Pons (tissue), 1 donor: ENCODE measurements at regions not wholly inside any gene's neighbourhood (a gene's known extent, or its start where the extent isn't known, plus 50 kb on each side); places are given as distances from the start of the nearest gene placed in this dataset.

Experiments used
- DNase-seq: peaks from one replicate; pipeline ENCODE4 v3.0.0-alpha.2; 2016; ENCODE audit warnings: low spot score

GRCh38 chr3:59698091-59698490, 648.3 kb upstream of the CFAP20DC start:
- no peak for DNase-seq

GRCh38 chr3:59696783-59697182, 647.0 kb upstream of the CFAP20DC start:
- no peak for DNase-seq

DNA sequence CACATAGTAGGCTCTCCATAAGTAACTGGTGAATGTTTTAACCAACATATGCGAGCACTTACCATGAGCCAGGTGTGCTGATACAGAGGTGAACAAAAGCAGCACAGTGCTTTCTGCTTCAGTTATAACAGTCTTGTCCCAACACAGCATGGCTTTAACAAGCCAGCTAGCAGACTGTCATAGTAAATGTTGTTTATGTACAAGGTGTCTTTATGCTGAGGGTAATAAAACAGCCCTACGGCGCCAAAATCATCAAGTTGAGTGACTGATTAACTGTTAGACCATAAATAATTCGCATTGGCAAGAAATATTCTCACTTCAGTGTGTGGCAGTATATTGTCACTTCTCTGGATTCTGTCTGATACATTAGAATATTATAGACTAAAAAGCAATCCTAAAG, 646.0 kb upstream of the CFAP20DC start:
- DNase-seq, result no peak

DNA sequence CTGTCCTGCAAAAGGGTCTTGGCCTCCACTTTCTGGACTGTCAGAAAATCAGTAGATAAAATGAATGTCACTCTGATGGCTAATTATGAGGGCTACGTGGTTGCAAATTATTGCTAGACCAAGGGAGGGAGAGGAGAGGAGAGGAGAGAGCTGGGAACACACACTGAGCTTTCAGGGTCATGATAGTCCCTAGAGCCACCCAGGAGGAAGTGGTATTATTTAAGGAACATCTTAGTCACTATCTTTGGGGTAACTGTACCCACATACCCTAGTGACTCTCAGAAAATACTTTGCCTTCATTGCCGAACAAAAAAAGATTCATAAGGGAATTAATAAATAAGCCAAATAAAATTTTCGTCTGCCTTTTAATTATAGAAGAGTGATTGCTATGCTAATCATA, 642.3 kb upstream of the CFAP20DC start:
- DNase-seq, result no peak

DNA sequence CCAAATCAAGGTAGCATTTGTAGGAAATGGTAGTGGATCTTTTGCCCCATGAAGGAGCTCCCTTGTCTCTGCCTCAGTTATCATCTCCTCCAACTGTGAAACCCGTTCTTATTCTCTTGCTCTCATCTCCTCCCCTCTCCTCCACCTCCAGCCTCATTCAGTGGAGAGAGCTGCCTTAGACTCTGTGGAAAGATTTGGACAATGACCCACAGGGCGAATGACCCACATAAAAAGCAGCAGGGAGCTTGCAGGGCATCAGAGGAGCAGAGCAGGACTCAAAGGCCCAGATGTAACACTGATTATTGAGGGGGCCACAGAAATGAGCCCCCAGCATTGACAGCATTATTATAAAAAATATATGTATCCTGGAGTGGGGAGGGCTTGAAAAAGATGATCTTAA, 641.1 kb upstream of the CFAP20DC start:
- DNase-seq, result no peak

DNA sequence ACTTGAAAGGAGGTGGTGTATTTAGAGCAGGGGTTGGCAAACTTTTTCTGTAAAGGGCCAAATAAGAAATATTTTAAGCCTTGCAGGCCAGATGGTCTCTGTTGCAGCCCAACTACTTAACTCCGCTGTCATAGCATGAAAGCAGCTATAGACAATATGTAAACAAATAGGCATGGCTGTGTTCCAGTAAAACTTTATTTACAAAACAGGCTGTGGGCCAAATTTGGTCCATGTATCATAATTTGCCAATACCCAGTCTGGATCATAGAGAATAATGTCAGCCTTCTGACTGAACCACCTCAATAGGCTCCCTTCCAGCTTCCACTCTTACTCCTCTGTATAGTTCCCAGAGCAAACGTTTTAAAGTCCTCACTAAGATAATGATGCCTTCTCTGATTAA, 638.8 kb upstream of the CFAP20DC start:
- no peak for DNase-seq

DNA sequence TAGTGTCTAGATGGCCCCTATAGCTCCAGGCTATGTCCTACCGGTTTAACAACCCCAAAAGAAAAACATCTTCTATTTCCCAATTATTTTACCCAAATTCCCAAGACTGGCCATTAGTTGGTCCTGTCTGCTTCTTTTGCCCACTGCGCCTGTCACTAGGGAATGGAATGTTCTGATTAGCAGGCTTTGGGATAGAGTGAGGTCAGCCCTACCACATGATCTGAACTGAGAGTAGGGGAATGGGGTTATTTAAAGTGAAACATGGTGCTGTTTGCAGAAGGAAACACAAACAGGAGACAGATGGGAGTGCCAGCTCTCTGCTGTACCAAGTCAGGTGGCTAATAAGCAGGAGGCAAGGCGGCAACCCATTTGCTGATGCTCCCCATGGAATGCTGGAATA, 635.6 kb upstream of the CFAP20DC start:
- no peak for DNase-seq

DNA sequence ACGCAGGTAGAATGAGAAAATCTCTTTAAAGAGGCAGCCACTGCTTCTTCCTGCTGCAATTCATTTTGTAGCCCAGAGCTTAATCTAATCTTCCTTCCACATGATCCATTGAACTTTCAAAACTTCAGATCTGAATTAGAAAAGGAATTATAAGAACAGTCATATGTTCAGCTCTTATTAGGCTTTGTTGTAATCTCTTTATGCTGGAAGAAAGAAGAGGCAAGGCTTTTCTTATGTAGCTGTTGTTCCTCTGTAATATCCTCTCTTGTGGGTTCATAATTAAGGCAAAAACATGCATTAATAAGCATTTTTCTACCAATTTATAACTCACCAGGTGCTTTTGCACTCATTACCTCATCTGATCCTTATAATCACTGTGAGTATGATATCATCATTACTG, 634.9 kb upstream of the CFAP20DC start:
- DNase-seq, result no peak

- no peak for DNase-seq
Observed at GRCh38 chr3:59680919-59681318, 631.1 kb upstream of the CFAP20DC start.

- DNase-seq, result no peak
Observed at GRCh38 chr3:59677747-59678702, 628.2 kb upstream of the CFAP20DC start.

- no peak for DNase-seq
Observed at GRCh38 chr3:59675495-59675894, 625.7 kb upstream of the CFAP20DC start.

GRCh38 chr3:59663076-59663850, 613.4 kb upstream of the CFAP20DC start:
- no peak for DNase-seq

DNA sequence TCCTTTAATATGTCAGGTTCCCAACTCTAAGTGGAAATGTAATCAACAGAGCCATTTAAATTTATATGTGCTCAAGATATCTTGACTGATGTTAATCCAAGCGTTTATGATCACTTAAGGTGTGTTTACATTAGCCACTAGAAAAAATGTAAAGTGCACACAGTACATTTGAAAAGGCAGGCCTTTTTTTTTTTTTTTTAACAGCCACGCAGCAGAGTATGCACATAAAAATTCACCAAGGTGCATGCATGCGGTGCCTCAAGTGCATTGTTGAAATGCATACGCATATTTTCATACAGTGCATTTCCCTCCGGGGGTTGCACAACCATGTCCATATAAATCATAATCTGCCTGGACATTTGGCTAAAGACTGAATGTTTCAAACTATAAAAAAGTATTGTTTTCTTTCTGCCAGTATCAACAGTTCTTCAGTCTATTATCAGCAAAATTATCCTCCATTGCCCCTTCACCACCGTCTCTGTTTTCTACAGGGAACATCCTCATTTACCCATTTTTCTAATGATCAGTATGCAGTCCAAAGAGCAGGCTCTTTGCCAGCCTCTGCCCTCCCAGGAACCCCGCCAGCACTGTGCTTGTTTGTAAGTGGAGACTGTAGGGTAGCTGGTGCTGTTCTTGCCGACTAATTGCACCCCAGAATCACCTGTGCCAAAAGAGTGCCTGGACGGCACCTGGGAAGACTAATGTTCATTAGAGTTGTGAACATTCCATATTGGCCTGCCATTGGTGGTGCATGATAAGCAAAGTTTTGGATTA, 611.2 kb upstream of the CFAP20DC start:
- DNase-seq, result no peak

- no peak for DNase-seq
Observed at GRCh38 chr3:59660376-59660775, 610.6 kb upstream of the CFAP20DC start.

DNA sequence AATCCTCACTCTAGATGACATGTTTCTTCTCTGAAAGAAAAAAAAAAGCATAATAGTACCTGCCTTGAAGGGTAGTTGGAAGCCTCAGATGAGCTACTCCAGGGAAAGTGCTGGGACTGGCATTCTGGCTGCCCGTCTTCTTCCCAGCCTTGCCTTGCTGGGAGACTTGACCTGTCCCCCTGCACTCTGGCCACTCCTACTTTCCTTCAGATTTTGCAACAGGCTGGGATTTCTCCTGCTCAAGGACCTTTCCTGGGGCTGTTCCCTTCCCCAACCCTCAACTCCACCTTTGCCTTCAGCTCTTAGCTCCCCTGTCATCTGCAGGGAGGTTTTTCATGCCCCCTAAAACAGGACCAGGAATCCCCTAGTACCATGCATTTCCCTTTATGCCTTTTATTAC, 609.9 kb upstream of the CFAP20DC start:
- no peak for DNase-seq

- DNase-seq, result no peak
Observed at GRCh38 chr3:59658866-59659265, 609.0 kb upstream of the CFAP20DC start.

DNA sequence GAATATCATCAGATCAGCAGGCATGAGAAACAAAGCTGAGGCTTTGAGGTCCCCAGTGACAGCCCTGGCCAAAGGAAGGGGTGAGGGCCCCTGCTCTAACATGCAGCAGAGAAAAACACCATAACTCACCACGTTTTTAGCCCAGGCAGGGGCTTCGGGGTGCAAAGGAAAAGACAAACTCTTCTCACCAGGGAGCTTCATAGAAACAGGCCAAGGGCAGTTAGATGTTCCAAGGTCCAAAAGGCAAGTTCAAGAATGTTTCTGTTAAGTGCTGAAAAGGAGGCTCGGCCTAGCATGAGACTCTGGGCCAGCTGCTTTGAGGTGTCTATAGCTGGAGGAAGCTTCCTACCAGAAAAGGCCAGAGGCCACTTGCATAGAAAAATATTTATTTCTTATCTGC, 608.4 kb upstream of the CFAP20DC start:
- no peak for DNase-seq

- DNase-seq, result no peak
Observed at GRCh38 chr3:59655418-59656015, 605.7 kb upstream of the CFAP20DC start.

GRCh38 chr3:59654480-59655417, 604.9 kb upstream of the CFAP20DC start:
- no peak for DNase-seq

DNA sequence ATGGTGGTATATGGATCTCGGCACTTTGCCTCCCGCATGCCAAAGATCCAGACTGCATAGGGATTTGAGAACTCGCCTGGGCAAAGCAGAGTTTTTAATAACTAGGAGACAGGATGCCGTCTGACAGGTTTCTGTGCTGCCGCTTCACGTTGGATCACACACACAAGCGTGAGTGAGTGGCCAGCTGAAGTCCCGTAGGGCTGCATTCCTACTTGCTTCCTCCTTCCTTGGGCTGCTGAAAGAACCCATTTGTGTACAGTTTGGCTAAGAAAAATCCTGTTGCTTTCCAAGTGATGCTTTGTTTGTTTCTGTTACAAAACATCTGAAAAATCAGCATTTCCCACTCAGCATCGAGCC, 604.3 kb upstream of the CFAP20DC start:
- peak; percentile 31 for DNase-seq
